ENCODE measurements at regions not wholly inside any gene's neighbourhood (a gene's known extent, or its start where the extent isn't known, plus 50 kb on each side); places are given as distances from the start of the nearest gene placed in this dataset.

GRCh38 chr3:72591522-72592421, 256.5 kb downstream of the SHQ1 start:
- Mint-ChIP-seq H3K27me3 (ENCODE audit: low read depth in 3 of 3) (peaks cover 0 to 2% (median 2%) of the 10 kb centered on the region in 3 donors), H3K9me3 (peaks cover 0 to 2% (median 0%) of the 10 kb centered on the region in 7 donors), H3K4me3 (no peak overlapping the region), H3K4me1 (peaks cover 24% of the 10 kb centered on the region), H3K27ac (no peak overlapping the region), H3K36me3 (peaks cover 0 to 3% of the 10 kb centered on the region in 2 donors)
- no peaks in the 10 kb centered on the region for H3K9me3 ChIP-seq (replicated peaks in 1 of 2; ENCODE audit: control insufficient read depth in 1 of 2, insufficient read depth in 1 of 2, low read length in 2 of 2)
- no peak for DNase-seq
- H3K27ac ChIP-seq (ENCODE audit: low read depth in 1 of 2, low read length in 2 of 2) = no peak overlapping the region
- H3K4me3 ChIP-seq (replicated peaks in 1 of 3; ENCODE audit: low read depth in 2 of 3, low read length in 3 of 3) = no peak overlapping the region
- no peak overlapping the region for H2AFZ ChIP-seq (ENCODE audit: insufficient read depth, low read depth, low read length, poor library complexity, severe bottlenecking)
- intact Hi-C loops (cut with micrococcal nuclease) = loop anchor here in 1 of 2 donors (10.0 kb wide), 1 partner anchor 63 kb away; no protein-coding TSS in a partner anchor
- H3K4me2 ChIP-seq (replicated peaks; ENCODE audit: extremely low read depth, low read length, poor library complexity, severe bottlenecking) = no peak overlapping the region
- no peaks in the 10 kb centered on the region for H3K36me3 ChIP-seq (replicated peaks in 1 of 2; ENCODE audit: control insufficient read depth in 1 of 2, insufficient read depth in 2 of 2, low read length in 2 of 2)
- no peak for TF ChIP-seq CTCF (IDR thresholded peaks at IDR 0.05)
- no peaks in the 10 kb centered on the region for H3K79me2 ChIP-seq (ENCODE audit: insufficient read depth, low read length)
- H4K20me1 ChIP-seq (ENCODE audit: insufficient read depth, low read length) = no peaks in the 10 kb centered on the region
- H3K9ac ChIP-seq (ENCODE audit: insufficient read depth, low read length, poor library complexity, severe bottlenecking) = no peak overlapping the region
- H3K27me3 ChIP-seq (ENCODE audit: control insufficient read depth in 2 of 2, insufficient read depth in 2 of 2, low read length in 2 of 2) = no peaks in the 10 kb centered on the region
- peaks cover 16 to 19% of the 10 kb centered on the region in 2 donors for H3K4me1 ChIP-seq (ENCODE audit: control insufficient read depth in 1 of 2, insufficient read depth in 2 of 2, low read length in 2 of 2)
- 95% methylated on average over 10 of the region's 14 CpGs for WGBS (ENCODE audit: insufficient coverage)

GRCh38 chr3:72590732-72591221, 257.5 kb downstream of the SHQ1 start:
- WGBS (ENCODE audit: insufficient coverage) = 93% methylated on average over 5 of the region's 12 CpGs
- peaks cover 0 to 2% (median 2%) of the 10 kb centered on the region in 3 donors for H3K27me3 Mint-ChIP-seq (ENCODE audit: low read depth in 3 of 3)
- H3K4me3 Mint-ChIP-seq = no peak overlapping the region
- intact Hi-C loops (cut with micrococcal nuclease) = loop anchor here in 1 of 2 donors (10.0 kb wide), 1 partner anchor 64 kb away; no protein-coding TSS in a partner anchor
- peaks cover 23% of the 10 kb centered on the region for H3K4me1 Mint-ChIP-seq
- no peaks in the 10 kb centered on the region for H3K27me3 ChIP-seq (ENCODE audit: control insufficient read depth in 2 of 2, insufficient read depth in 2 of 2, low read length in 2 of 2)
- no peak overlapping the region for H3K9ac ChIP-seq (ENCODE audit: insufficient read depth, low read length, poor library complexity, severe bottlenecking)
- no peak for DNase-seq
- peaks cover 16 to 19% of the 10 kb centered on the region in 2 donors for H3K4me1 ChIP-seq (ENCODE audit: control insufficient read depth in 1 of 2, insufficient read depth in 2 of 2, low read length in 2 of 2)
- H3K27ac Mint-ChIP-seq = no peak overlapping the region
- no peak overlapping the region for H3K4me2 ChIP-seq (replicated peaks; ENCODE audit: extremely low read depth, low read length, poor library complexity, severe bottlenecking)
- H2AFZ ChIP-seq (ENCODE audit: insufficient read depth, low read depth, low read length, poor library complexity, severe bottlenecking) = no peak overlapping the region
- H3K9me3 ChIP-seq (replicated peaks in 1 of 2; ENCODE audit: control insufficient read depth in 1 of 2, insufficient read depth in 1 of 2, low read length in 2 of 2) = no peaks in the 10 kb centered on the region
- peaks cover 0 to 3% of the 10 kb centered on the region in 2 donors for H3K36me3 Mint-ChIP-seq
- H4K20me1 ChIP-seq (ENCODE audit: insufficient read depth, low read length) = no peaks in the 10 kb centered on the region
- no peak overlapping the region for H3K4me3 ChIP-seq (replicated peaks in 1 of 3; ENCODE audit: low read depth in 2 of 3, low read length in 3 of 3)
- no peak for TF ChIP-seq CTCF (IDR thresholded peaks at IDR 0.05)
- H3K27ac ChIP-seq (ENCODE audit: low read depth in 1 of 2, low read length in 2 of 2) = no peak overlapping the region
- no peaks in the 10 kb centered on the region for H3K79me2 ChIP-seq (ENCODE audit: insufficient read depth, low read length)
- H3K36me3 ChIP-seq (replicated peaks in 1 of 2; ENCODE audit: control insufficient read depth in 1 of 2, insufficient read depth in 2 of 2, low read length in 2 of 2) = no peaks in the 10 kb centered on the region
- peaks cover 0 to 2% (median 0%) of the 10 kb centered on the region in 7 donors for H3K9me3 Mint-ChIP-seq
